ENCODE measurements at regions not wholly inside any gene's neighbourhood (a gene's known extent, or its start where the extent isn't known, plus 50 kb on each side); places are given as distances from the start of the nearest gene placed in this dataset.

GRCh38 chr2:108082978-108083377 lies 96.7 kb downstream of the SLC5A7 start:
- TF ChIP-seq POLR2AphosphoS5 (IDR thresholded peaks at IDR 0.05; ENCODE audit: low read depth, low read length) (no peak), TAF1 (IDR thresholded peaks at IDR 0.05; ENCODE audit: borderline replicate concordance, insufficient read depth, low read length) (no peak), REST (IDR thresholded peaks at IDR 0.05; ENCODE audit: insufficient read depth in 1 of 2, low read depth in 2 of 2, low read length in 2 of 2) (no peak), SIN3A (IDR thresholded peaks at IDR 0.05; ENCODE audit: borderline replicate concordance, insufficient read depth, low read length) (no peak), FOXP2 (optimal IDR thresholded peaks at IDR 0.05; ENCODE audit: borderline replicate concordance, extremely low read depth, extremely low read length, insufficient read depth) (no peak)
